ENCODE measurements at regions not wholly inside any gene's neighbourhood (a gene's known extent, or its start where the extent isn't known, plus 50 kb on each side); places are given as distances from the start of the nearest gene placed in this dataset.

DNA sequence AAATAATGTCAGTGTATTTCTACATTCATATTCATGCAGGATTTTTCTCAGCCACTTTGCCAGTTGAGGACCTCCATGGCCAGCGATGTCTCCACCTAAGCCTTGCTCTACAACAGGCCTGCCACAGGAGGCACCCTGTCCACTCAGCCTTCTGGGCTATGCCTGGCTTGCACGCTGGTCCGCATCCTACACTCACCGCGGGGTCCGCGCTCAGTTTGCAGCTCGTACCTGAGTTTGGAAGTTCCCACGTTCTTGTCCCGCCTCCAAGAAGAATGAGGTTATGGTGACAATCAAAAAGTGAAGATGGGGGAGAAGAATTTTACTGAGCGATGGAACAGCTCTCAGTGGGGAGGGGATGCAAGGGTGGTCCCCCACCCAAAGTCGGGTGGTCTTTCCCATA, 93.6 kb upstream of the GRIK1 start:
- no peaks in the 10 kb centered on the region for H3K4me1 ChIP-seq (ENCODE audit: insufficient read depth, low read length)
- peaks cover 69% of the 10 kb centered on the region for H3K9me3 ChIP-seq (ENCODE audit: low read length)
- in situ Hi-C loops (cut with HindIII; ENCODE audit: extremely low pct_ligation_motif_present, low pct_unique_long_range_greater_than_20kb) (loop anchor here (25.0 kb wide), 1 partner anchor 1054 kb away; no protein-coding TSS in a partner anchor), intact Hi-C loops (cut with micrococcal nuclease; ENCODE audit: unreplicated experiment) (no loop called here)
- 38% methylated on average over 12 of the region's 12 CpGs for WGBS (ENCODE audit: low lambda C conversion rate)
- no peaks in the 10 kb centered on the region for H3K36me3 ChIP-seq (replicated peaks in 1 of 2; ENCODE audit: control insufficient read depth in 1 of 2, insufficient read depth in 2 of 2, low read length in 2 of 2)
- no peaks in the 10 kb centered on the region for H3K79me2 ChIP-seq (ENCODE audit: insufficient read depth, low read length)
- ChIA-PET CTCF (ENCODE audit: low intra/inter-chr PET ratio, low total read pairs) (no interaction called here), POLR2A (no interaction called here)
- H3K4me3 ChIP-seq (replicated peaks in 1 of 3; ENCODE audit: insufficient read depth in 1 of 3, low read depth in 2 of 3, low read length in 3 of 3) = no peak overlapping the region
- H3K27ac ChIP-seq (ENCODE audit: extremely low read length, insufficient read depth, low read length) = no peak overlapping the region
- H3K9ac ChIP-seq (ENCODE audit: insufficient read depth, low read depth, low read length) = no peak overlapping the region
- H4K20me1 ChIP-seq (ENCODE audit: insufficient read depth, low read length) = no peaks in the 10 kb centered on the region
- no peaks in the 10 kb centered on the region for H3K27me3 ChIP-seq (ENCODE audit: control insufficient read depth in 1 of 2, insufficient read depth in 2 of 2, low read length in 2 of 2)
- DNase-seq (ENCODE audit: low spot score) (no peak), ATAC-seq (no peak), FAIRE-seq (no peak)
- no peak overlapping the region for H2AFZ ChIP-seq (ENCODE audit: low read length)
- no peak overlapping the region for H3K4me2 ChIP-seq (ENCODE audit: low read depth, low read length)
- TF ChIP-seq YEATS2 (CRISPR knock-in tag; IDR thresholded peaks at IDR 0.05; ENCODE audit: borderline replicate concordance) (no peak), SRSF9 (IDR thresholded peaks at IDR 0.05; ENCODE audit: borderline replicate concordance, insufficient read depth, low read depth, low read length, poor library complexity, severe bottlenecking) (no peak), ZNF496 (CRISPR knock-in tag; IDR thresholded peaks at IDR 0.05; ENCODE audit: insufficient replicate concordance) (no peak), ZNF556 (CRISPR knock-in tag; IDR thresholded peaks at IDR 0.05; ENCODE audit: borderline replicate concordance) (no peak), TAF15 (IDR thresholded peaks at IDR 0.05; ENCODE audit: low read depth, low read length, poor library complexity, severe bottlenecking) (no peak), YEATS4 (CRISPR knock-in tag; IDR thresholded peaks at IDR 0.05; ENCODE audit: borderline replicate concordance) (no peak), ZNF430 (CRISPR knock-in tag; IDR thresholded peaks at IDR 0.05) (no peak), IRX3 (CRISPR knock-in tag; IDR thresholded peaks at IDR 0.05; ENCODE audit: borderline replicate concordance, low read depth) (no peak), ZNF749 (CRISPR knock-in tag; IDR thresholded peaks at IDR 0.05; ENCODE audit: borderline replicate concordance) (no peak)
- TF ChIP-seq, protein P1, sequence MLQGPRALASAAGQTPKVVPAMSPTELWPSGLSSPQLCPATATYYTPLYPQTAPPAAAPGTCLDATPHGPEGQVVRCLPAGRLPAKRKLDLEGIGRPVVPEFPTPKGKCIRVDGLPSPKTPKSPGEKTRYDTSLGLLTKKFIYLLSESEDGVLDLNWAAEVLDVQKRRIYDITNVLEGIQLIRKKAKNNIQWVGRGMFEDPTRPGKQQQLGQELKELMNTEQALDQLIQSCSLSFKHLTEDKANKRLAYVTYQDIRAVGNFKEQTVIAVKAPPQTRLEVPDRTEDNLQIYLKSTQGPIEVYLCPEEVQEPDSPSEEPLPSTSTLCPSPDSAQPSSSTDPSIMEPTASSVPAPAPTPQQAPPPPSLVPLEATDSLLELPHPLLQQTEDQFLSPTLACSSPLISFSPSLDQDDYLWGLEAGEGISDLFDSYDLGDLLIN (CRISPR knock-in tag; IDR thresholded peaks at IDR 0.05; ENCODE audit: borderline replicate concordance) = no peak
- TF ChIP-seq, protein P2, sequence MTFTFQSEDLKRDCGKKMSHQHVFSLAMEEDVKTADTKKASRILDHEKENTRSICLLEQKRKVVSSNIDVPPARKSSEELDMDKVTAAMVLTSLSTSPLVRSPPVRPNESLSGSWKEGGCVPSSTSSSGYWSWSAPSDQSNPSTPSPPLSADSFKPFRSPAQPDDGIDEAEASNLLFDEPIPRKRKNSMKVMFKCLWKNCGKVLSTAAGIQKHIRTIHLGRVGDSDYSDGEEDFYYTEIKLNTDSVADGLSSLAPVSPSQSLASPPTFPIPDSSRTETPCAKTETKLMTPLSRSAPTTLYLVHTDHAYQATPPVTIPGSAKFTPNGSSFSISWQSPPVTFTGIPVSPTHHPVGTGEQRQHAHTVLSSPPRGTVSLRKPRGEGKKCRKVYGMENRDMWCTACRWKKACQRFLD (CRISPR knock-in tag; IDR thresholded peaks at IDR 0.05; ENCODE audit: borderline replicate concordance) = no peak
- no TSS peak for BruUV-seq (replicated peaks)
